KMS-11 (cell line): ENCODE measurements at regions not wholly inside any gene's neighbourhood (a gene's known extent, or its start where the extent isn't known, plus 50 kb on each side); places are given as distances from the start of the nearest gene placed in this dataset.

Source experiments
- H2AFZ ChIP-seq: fragments of 200-600 bp; sonication (generic); 2 replicates; pipeline ENCODE4 v1.6.1; 2016; ENCODE audit warnings: antibody characterized with exemption, mixed run types, low read depth
- H3K27ac ChIP-seq: fragments of 200-600 bp; sonication (generic); 2 replicates; pipeline ENCODE4 v1.6.1; 2016; ENCODE audit warnings: mild to moderate bottlenecking, mixed run types
- H3K27me3 ChIP-seq: fragments of 200-600 bp; sonication (generic); 2 replicates; pipeline ENCODE4 v1.6.1; 2017; ENCODE audit warnings: mild to moderate bottlenecking, low read depth, mixed run types, moderate library complexity; ENCODE audit not compliant: insufficient read depth
- H3K36me3 ChIP-seq: fragments of 200-600 bp; sonication (generic); 2 replicates; pipeline ENCODE4 v1.6.1; 2017; ENCODE audit warnings: mild to moderate bottlenecking, mixed run types; ENCODE audit not compliant: insufficient read depth
- H3K4me1 ChIP-seq: fragments of 200-600 bp; sonication (generic); 2 replicates; pipeline ENCODE4 v1.6.1; 2016; ENCODE audit warnings: mild to moderate bottlenecking, low read depth, mixed run types; ENCODE audit not compliant: poor library complexity, severe bottlenecking
- H3K4me2 ChIP-seq: fragments of 200-600 bp; sonication (generic); 2 replicates; pipeline ENCODE4 v1.7.0; 2016; ENCODE audit warnings: mild to moderate bottlenecking, mixed run types
- H3K4me3 ChIP-seq: fragments of 200-600 bp; sonication (generic); IDR thresholded peaks from 2 replicates; pipeline ENCODE4 v1.6.1; 2017; ENCODE audit warnings: low read depth, low read length, mixed read lengths; ENCODE audit not compliant: insufficient read depth
- H3K79me2 ChIP-seq: fragments of 200-600 bp; sonication (generic); 2 replicates; pipeline ENCODE4 v1.6.1; 2016; ENCODE audit warnings: low read depth, mixed run types; ENCODE audit not compliant: insufficient read depth
- H3K9ac ChIP-seq: fragments of 200-600 bp; sonication (generic); 2 replicates; pipeline ENCODE4 v1.6.1; 2016; ENCODE audit warnings: mild to moderate bottlenecking, mixed run types
- H4K20me1 ChIP-seq: fragments of 200-600 bp; sonication (generic); 2 replicates; pipeline ENCODE4 v1.6.1; 2016; ENCODE audit warnings: mild to moderate bottlenecking, mixed run types; ENCODE audit not compliant: insufficient read depth
- CTCF ChIP-seq: fragments of 200-600 bp; sonication (generic); conservative IDR thresholded peaks from 2 replicates; pipeline ENCODE4 v1.6.1; 2017; ENCODE audit warnings: low read depth, mild to moderate bottlenecking, antibody characterized with exemption, low read length, moderate library complexity, mixed read lengths

- Histone ChIP-seq H3K79me2 (no peaks in the 10 kb centered on the region), H3K36me3 (no peaks in the 10 kb centered on the region), H3K27me3 (no peaks in the 10 kb centered on the region), H4K20me1 (no peaks in the 10 kb centered on the region), H3K27ac (no peak overlapping the region), H3K4me3 (no peak overlapping the region), H3K4me1 (no peaks in the 10 kb centered on the region), H2AFZ (no peak overlapping the region), H3K4me2 (no peak overlapping the region), H3K9ac (no peak overlapping the region)
- no peak for TF ChIP-seq CTCF
Measured at GRCh38 chr14:38874721-38875120, 228.3 kb downstream of the SEC23A start.

- Histone ChIP-seq H3K27ac (no peak overlapping the region), H3K4me3 (no peak overlapping the region), H3K27me3 (no peaks in the 10 kb centered on the region), H3K4me2 (no peak overlapping the region), H3K9ac (no peak overlapping the region), H3K36me3 (no peaks in the 10 kb centered on the region), H2AFZ (no peak overlapping the region), H3K79me2 (no peaks in the 10 kb centered on the region), H3K4me1 (no peaks in the 10 kb centered on the region), H4K20me1 (no peaks in the 10 kb centered on the region)
- TF ChIP-seq CTCF, result no peak
Measured at GRCh38 chr14:38873941-38874612, 229.0 kb downstream of the SEC23A start.

- H3K4me2 ChIP-seq, result no peak overlapping the region
- no peak overlapping the region for H3K9ac ChIP-seq
- H3K4me3 ChIP-seq, result no peak overlapping the region
- H3K27ac ChIP-seq, result no peak overlapping the region
- H3K4me1 ChIP-seq, result peaks cover 3% of the 10 kb centered on the region
- no peaks in the 10 kb centered on the region for H4K20me1 ChIP-seq
- no peaks in the 10 kb centered on the region for H3K79me2 ChIP-seq
- no peak overlapping the region for H2AFZ ChIP-seq
- H3K27me3 ChIP-seq, result no peaks in the 10 kb centered on the region
- TF ChIP-seq CTCF, result no peak
- no peaks in the 10 kb centered on the region for H3K36me3 ChIP-seq
Measured at GRCh38 chr14:38870296-38870836, 232.7 kb downstream of the SEC23A start.

- Histone ChIP-seq H3K4me2 (no peak overlapping the region), H2AFZ (no peak overlapping the region), H3K4me3 (no peak overlapping the region), H3K4me1 (peaks cover 3% of the 10 kb centered on the region), H4K20me1 (no peaks in the 10 kb centered on the region), H3K27me3 (no peaks in the 10 kb centered on the region), H3K9ac (no peak overlapping the region), H3K79me2 (no peaks in the 10 kb centered on the region), H3K36me3 (no peaks in the 10 kb centered on the region), H3K27ac (no peak overlapping the region)
- no peak for TF ChIP-seq CTCF
Measured at GRCh38 chr14:38868399-38869290, 234.4 kb downstream of the SEC23A start.
